Effector memory CD4-positive, alpha-beta T cell (primary cell): ENCODE measurements at regions not wholly inside any gene's neighbourhood (a gene's known extent, or its start where the extent isn't known, plus 50 kb on each side); places are given as distances from the start of the nearest gene placed in this dataset.
"Not testable (repeated sequence)": the region's sequence is repeated elsewhere in the genome, so short reads cannot be mapped to it uniquely, and the experiment has no call there.

Experiments
- DNase-seq, 3 donors: peaks; one replicate each; pipeline ENCODE4 v3.0.0-alpha.2; 2020
- H3K27ac ChIP-seq: 2 replicates; pipeline ENCODE4 v1.7.0; 2013; ENCODE audit warnings: mild to moderate bottlenecking, low read length, moderate library complexity; ENCODE audit not compliant: insufficient read depth, poor library complexity, severe bottlenecking
- H3K27me3 ChIP-seq: replicated peaks from 2 replicates; pipeline ENCODE4 v1.7.0; 2013; ENCODE audit warnings: mild to moderate bottlenecking, low read length; ENCODE audit not compliant: insufficient read depth, control insufficient read depth, poor library complexity, severe bottlenecking
- H3K36me3 ChIP-seq: 2 replicates; pipeline ENCODE4 v1.7.0; 2013; ENCODE audit warnings: mild to moderate bottlenecking, low read length, moderate library complexity; ENCODE audit not compliant: control insufficient read depth, insufficient read depth
- H3K4me1 ChIP-seq: 2 replicates; pipeline ENCODE4 v1.7.0; 2013; ENCODE audit warnings: low read length, mild to moderate bottlenecking; ENCODE audit not compliant: control insufficient read depth, insufficient read depth, poor library complexity, severe bottlenecking
- H3K4me3 ChIP-seq: 2 replicates; pipeline ENCODE4 v1.7.0; 2013; ENCODE audit warnings: low read length, low read depth, mild to moderate bottlenecking; ENCODE audit not compliant: insufficient read depth, poor library complexity, severe bottlenecking
- H3K9me3 ChIP-seq: 2 replicates; pipeline ENCODE4 v1.7.0; 2013; ENCODE audit warnings: mild to moderate bottlenecking, low read length, moderate library complexity; ENCODE audit not compliant: control insufficient read depth

DNA sequence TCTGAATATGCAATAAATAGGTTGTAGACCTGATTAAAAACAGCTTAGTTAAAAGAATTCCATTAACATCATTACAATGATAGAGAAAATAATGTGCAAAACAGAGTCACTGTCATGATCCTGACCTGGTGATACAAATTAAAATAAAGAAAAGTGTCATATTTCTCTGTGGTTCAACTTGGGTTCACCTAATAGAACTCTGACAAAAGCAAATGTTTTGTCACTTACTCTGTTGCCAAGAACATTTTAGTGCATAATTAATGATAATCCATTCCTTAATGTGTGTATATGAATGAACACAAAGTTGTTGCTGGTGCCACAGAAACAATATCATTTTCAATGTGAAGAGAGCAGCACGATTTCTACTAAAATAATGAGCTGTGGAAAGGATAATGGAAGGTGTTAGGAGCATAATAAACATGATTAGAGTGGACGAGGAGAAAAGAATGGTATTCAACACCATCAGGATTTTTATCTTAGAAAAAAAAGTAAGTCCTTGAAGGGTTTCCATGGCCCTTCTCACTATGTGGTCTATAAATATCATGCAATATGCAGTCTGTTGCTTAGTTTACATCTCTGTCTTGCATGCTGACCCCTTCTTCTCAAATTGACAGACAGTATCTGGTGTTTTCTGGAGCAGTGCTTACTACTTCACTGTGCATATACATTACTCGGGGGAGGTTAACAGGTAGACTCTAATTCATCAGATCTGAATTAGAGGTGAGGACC, 656.6 kb upstream of the MMS22L start:
- H3K4me1 ChIP-seq = no peaks in the 10 kb centered on the region
- H3K27me3 ChIP-seq = no peaks in the 10 kb centered on the region
- no peak overlapping the region for H3K27ac ChIP-seq
- no peak for DNase-seq
- H3K4me3 ChIP-seq = no peak overlapping the region
- H3K36me3 ChIP-seq = no peaks in the 10 kb centered on the region
- H3K9me3 ChIP-seq = no peaks in the 10 kb centered on the region

DNA sequence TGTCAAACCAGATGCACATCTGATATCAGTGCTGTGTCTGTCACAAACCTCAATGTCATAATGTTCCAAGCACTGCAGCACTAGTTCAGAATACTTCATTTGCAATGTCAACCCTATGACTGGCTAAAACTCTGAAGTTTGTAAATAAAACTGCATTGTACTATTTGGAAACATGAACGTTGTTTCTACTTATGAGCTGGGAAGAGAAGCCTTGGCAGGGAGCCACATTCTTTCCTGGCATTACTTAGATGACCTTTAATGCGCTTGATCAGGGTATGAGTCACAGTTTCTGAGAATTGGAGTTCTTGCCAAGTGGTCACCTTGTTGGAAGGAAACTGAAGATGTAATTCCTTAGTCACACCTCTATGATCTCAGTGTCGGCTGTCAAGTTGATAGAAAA, 664.8 kb upstream of the MMS22L start:
- no peaks in the 10 kb centered on the region for H3K27me3 ChIP-seq
- DNase-seq = no peak
- H3K4me3 ChIP-seq = no peak overlapping the region
- no peaks in the 10 kb centered on the region for H3K9me3 ChIP-seq
- H3K4me1 ChIP-seq = no peaks in the 10 kb centered on the region
- H3K27ac ChIP-seq = no peak overlapping the region
- no peaks in the 10 kb centered on the region for H3K36me3 ChIP-seq

DNA sequence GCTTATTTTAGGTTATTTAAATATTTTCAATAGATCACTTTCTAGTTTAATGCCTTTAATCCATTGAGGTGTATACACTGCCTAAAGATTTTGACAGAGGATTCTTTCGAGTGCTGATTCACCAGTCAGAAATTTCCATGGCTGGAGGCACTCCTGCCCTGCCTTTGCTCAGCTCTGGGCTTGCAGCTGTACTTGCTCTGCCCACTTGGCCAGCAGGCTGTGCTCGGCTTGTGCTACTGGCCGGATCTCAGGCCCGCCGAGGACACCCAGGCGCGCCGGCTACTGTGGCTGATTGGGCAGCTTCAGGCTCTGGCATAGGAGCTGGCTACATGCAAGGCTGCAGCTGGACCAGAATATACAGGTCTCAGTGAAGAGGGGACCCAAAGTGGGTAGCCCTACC, 675.1 kb upstream of the MMS22L start:
- DNase-seq = no peak

DNA sequence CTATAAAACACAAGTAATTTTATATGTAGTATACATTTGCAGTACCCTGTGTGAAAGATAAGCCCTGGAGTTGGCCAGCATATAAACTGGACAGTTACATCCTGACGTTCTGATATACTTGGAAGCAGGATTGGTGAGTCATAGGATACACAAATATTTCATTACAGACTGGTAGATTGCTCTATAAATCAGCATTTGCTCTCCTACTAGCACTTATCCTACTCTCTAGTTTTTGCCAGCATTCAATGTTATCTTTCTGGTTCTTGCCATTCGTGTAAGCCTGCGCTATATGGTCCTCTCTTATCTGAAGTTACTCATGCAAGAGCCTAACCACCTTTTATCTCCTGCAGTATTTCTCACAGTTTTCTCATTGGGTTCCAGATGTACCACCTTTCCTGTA, 680.2 kb upstream of the MMS22L start:
- H3K4me3 ChIP-seq = no peak overlapping the region
- no peak for DNase-seq
- no peak overlapping the region for H3K27ac ChIP-seq
- H3K27me3 ChIP-seq = no peaks in the 10 kb centered on the region
- no peaks in the 10 kb centered on the region for H3K4me1 ChIP-seq
- no peaks in the 10 kb centered on the region for H3K36me3 ChIP-seq
- no peaks in the 10 kb centered on the region for H3K9me3 ChIP-seq

More for the DNA sequence above, 675.1 kb upstream of the MMS22L start:
- no peaks in the 10 kb centered on the region for H3K36me3 ChIP-seq
- H3K9me3 ChIP-seq = no peaks in the 10 kb centered on the region
- H3K27ac ChIP-seq = no peak overlapping the region
- H3K4me3 ChIP-seq = no peak overlapping the region
- no peaks in the 10 kb centered on the region for H3K4me1 ChIP-seq
- no peaks in the 10 kb centered on the region for H3K27me3 ChIP-seq

DNA sequence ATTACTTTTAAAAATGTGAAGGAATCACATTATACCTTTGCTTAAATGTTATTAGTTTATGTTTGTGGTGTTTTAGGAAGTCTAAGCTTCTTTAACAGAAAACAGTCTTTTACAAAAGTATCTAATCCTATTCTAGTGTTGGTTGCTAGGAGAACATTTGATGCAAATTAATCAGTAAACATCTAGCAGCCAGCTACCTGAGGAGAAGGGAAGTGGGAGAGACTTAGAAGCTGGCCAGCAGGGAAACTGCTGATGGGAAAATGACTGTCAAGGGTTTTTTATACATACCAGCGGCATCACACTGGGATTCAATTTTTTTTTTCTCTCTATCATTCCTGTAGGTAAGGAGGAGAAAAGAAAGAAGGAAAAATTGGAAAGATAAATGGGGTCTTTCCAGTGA, 686.0 kb upstream of the MMS22L start:
- H3K9me3 ChIP-seq = no peaks in the 10 kb centered on the region
- H3K4me1 ChIP-seq = no peaks in the 10 kb centered on the region
- no peak overlapping the region for H3K4me3 ChIP-seq
- H3K36me3 ChIP-seq = no peaks in the 10 kb centered on the region
- no peak for DNase-seq
- no peaks in the 10 kb centered on the region for H3K27me3 ChIP-seq
- no peak overlapping the region for H3K27ac ChIP-seq

DNA sequence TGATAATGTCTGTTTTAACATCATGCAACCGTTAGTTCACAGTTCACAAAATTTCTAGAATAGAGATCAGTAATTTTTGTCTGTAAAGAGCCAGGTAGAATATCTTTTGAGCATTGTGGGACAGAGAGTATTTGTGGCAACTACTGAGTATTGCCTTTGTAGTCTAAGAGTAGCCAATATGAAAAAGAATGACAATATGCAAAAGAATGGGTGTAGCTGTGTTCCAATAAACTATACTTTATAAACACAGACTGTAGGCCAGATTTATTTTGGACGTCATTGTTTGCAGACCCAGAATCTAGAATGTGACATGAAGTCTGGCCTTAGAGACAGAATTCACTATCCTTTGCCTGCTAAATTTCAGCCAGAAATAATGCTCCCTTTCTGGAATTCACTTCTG, 694.1 kb upstream of the MMS22L start:
- no peaks in the 10 kb centered on the region for H3K9me3 ChIP-seq
- no peak overlapping the region for H3K4me3 ChIP-seq
- no peak overlapping the region for H3K27ac ChIP-seq
- DNase-seq = no peak
- no peaks in the 10 kb centered on the region for H3K4me1 ChIP-seq
- no peaks in the 10 kb centered on the region for H3K27me3 ChIP-seq
- H3K36me3 ChIP-seq = no peaks in the 10 kb centered on the region

DNA sequence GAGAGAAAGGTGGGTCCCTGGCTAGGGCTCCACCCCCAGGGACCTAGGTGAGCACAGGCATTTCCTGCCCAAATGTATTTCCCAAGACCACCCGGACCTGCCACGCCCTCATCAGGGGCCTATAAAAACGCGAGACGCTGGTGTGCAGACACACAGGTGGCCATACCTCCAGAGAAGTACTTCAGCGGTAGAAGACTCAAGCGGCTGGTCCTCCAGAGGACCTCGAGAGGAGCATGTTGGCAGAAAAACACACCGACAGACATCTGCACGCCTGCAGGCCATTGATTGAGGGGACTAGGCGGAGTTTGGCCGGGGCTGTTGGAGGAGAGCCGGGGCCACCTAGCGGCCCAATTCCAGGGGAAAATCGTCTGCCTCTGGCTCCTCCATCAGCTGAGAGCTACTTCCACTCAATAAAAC, 695.8 kb upstream of the MMS22L start:
- H3K36me3 ChIP-seq = no peaks in the 10 kb centered on the region
- no peak for DNase-seq
- H3K27me3 ChIP-seq = no peaks in the 10 kb centered on the region
- H3K4me3 ChIP-seq = no peak overlapping the region
- no peak overlapping the region for H3K27ac ChIP-seq
- H3K4me1 ChIP-seq = no peaks in the 10 kb centered on the region
- no peaks in the 10 kb centered on the region for H3K9me3 ChIP-seq

DNA sequence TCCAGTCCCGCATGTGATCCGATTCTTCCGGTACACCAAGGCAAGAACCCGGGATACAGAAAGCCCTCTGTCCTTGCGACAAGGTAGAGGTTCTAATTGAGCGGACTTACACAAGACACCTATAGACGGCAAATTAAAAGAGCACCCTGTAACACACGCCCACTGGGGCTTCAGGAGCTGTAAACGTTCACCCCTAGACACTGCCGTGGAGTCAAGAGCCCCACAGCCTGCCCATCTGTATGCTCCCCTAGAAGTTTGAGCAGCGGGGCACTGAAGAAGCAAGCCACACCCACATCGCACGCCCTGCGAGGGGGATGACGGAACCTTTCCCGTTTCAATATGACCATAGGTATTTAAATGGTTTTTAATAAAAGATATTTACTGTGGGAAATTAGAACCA, 696.3 kb upstream of the MMS22L start:
- H3K4me1 ChIP-seq, H3K36me3 ChIP-seq, H3K27me3 ChIP-seq, DNase-seq, H3K4me3 ChIP-seq, H3K9me3 ChIP-seq, H3K27ac ChIP-seq: not testable (repeated sequence)

DNA sequence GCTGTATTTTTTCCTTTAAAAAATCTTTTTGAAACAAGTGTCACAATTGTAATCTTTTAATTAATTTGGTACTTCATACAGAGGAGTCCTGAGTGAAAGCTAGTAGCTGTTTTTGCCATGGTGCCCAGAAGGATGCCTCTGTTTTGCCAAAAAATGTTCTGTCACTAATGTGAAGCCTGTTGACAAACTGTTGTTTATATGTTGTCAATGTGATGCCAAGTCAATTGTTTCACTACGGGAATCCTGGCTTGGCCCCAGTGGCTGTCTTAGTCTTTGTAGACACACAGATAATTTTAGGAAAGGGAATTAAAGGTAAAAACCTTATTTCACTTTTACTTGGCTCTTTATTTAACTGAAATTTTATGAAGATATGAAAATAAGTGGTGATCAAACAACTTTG, 706.4 kb upstream of the MMS22L start:
- DNase-seq = no peak
- Histone ChIP-seq H3K4me3 (no peak overlapping the region), H3K9me3 (no peaks in the 10 kb centered on the region), H3K36me3 (no peaks in the 10 kb centered on the region), H3K27ac (no peak overlapping the region), H3K4me1 (no peaks in the 10 kb centered on the region), H3K27me3 (no peaks in the 10 kb centered on the region)

DNA sequence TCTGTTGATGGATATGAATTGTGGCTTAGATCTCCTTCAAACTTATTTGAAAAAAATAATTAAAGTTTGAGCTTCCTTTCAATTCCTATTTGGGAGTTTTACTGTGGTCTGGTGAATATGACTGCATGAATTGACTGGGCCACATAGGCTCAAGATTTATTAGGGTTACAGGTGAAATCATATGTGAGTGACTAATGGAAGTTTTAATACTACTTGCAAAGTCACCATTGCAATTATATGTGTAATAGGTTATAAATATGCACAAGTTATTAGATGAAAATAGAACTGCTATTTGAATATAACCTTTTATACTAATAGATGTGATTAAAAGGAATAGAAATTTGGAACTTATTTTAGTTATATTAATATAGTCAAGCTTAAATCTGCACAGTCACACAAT, 712.1 kb upstream of the MMS22L start:
- H3K4me3 ChIP-seq = no peak overlapping the region
- H3K27ac ChIP-seq = no peak overlapping the region
- no peaks in the 10 kb centered on the region for H3K36me3 ChIP-seq
- DNase-seq = no peak
- no peaks in the 10 kb centered on the region for H3K4me1 ChIP-seq
- no peaks in the 10 kb centered on the region for H3K27me3 ChIP-seq
- no peaks in the 10 kb centered on the region for H3K9me3 ChIP-seq
